ENCODE measurements at regions not wholly inside any gene's neighbourhood (a gene's known extent, or its start where the extent isn't known, plus 50 kb on each side); places are given as distances from the start of the nearest gene placed in this dataset.
A peak's percentile ranks its signal among the peaks of the same experiment; 100 is the strongest.

- DNase-seq (ENCODE audit: low read depth), result no peak
- TF ChIP-seq CTCF (conservative IDR thresholded peaks at IDR 0.05; ENCODE audit: low read depth, low read length), result no peak
- no peak overlapping the region for H3K4me3 ChIP-seq (ENCODE audit: low read length)
Measured at GRCh38 chr3:176439729-176440128, 757.6 kb downstream of the TBL1XR1 start.

- H3K4me3 ChIP-seq (ENCODE audit: low read length), result no peak overlapping the region
- no peak for TF ChIP-seq CTCF (conservative IDR thresholded peaks at IDR 0.05; ENCODE audit: low read depth, low read length)
- DNase-seq (ENCODE audit: low read depth), result no peak
Measured at GRCh38 chr3:176431991-176432390, 765.3 kb downstream of the TBL1XR1 start.

- H3K4me3 ChIP-seq (ENCODE audit: low read length), result no peak overlapping the region
- no peak for DNase-seq (ENCODE audit: low read depth)
Measured at GRCh38 chr3:176431038-176431418, 766.3 kb downstream of the TBL1XR1 start.

GRCh38 chr3:176430244-176431037 lies 766.8 kb downstream of the TBL1XR1 start:
- peak; percentile 13 for DNase-seq (ENCODE audit: low read depth)
- TF ChIP-seq CTCF (conservative IDR thresholded peaks at IDR 0.05; ENCODE audit: low read depth, low read length), result peak; percentile 75
- H3K4me3 ChIP-seq (ENCODE audit: low read length), result no peak overlapping the region

More at GRCh38 chr3:176431038-176431418, 766.3 kb downstream of the TBL1XR1 start:
- TF ChIP-seq CTCF (conservative IDR thresholded peaks at IDR 0.05; ENCODE audit: low read depth, low read length), result no peak

GRCh38 chr3:176428552-176428951 lies 768.7 kb downstream of the TBL1XR1 start:
- no peak for TF ChIP-seq CTCF (conservative IDR thresholded peaks at IDR 0.05; ENCODE audit: low read depth, low read length)
- no peak overlapping the region for H3K4me3 ChIP-seq (ENCODE audit: low read length)
- DNase-seq (ENCODE audit: low read depth), result no peak

- TF ChIP-seq CTCF (conservative IDR thresholded peaks at IDR 0.05; ENCODE audit: low read depth, low read length), result no peak
- no peak overlapping the region for H3K4me3 ChIP-seq (ENCODE audit: low read length)
- DNase-seq (ENCODE audit: low read depth), result no peak
Measured at GRCh38 chr3:176426371-176426770, 770.9 kb downstream of the TBL1XR1 start.

- no peak for TF ChIP-seq CTCF (conservative IDR thresholded peaks at IDR 0.05; ENCODE audit: low read depth, low read length)
- H3K4me3 ChIP-seq (ENCODE audit: low read length), result no peak overlapping the region
Measured at GRCh38 chr3:176416870-176417269, 780.4 kb downstream of the TBL1XR1 start.

More at GRCh38 chr3:176416870-176417269, 780.4 kb downstream of the TBL1XR1 start:
- no peak for DNase-seq (ENCODE audit: low read depth)
